Ishikawa (cell line): ENCODE measurements at regions not wholly inside any gene's neighbourhood (a gene's known extent, or its start where the extent isn't known, plus 50 kb on each side); places are given as distances from the start of the nearest gene placed in this dataset.

Experiments
- CEBPB ChIP-seq: IDR thresholded peaks from 2 replicates; pipeline ENCODE4 v1.6.1; 2012
- CREB1 ChIP-seq: IDR thresholded peaks from 2 replicates; pipeline ENCODE4 v1.6.1; 2012; ENCODE audit warnings: low read depth
- EGR1 ChIP-seq: IDR thresholded peaks from 2 replicates; pipeline ENCODE4 v1.6.1; 2012
- EP300 ChIP-seq: IDR thresholded peaks from 2 replicates; pipeline ENCODE4 v1.6.1; 2012; ENCODE audit warnings: borderline replicate concordance
- FOXM1 ChIP-seq: IDR thresholded peaks from 2 replicates; pipeline ENCODE4 v1.6.1; 2012; ENCODE audit warnings: low read depth, borderline replicate concordance
- MAX ChIP-seq: IDR thresholded peaks from 2 replicates; pipeline ENCODE4 v1.6.1; 2012
- NFIC ChIP-seq: IDR thresholded peaks from 2 replicates; pipeline ENCODE4 v1.6.1; 2012
- RAD21 ChIP-seq: IDR thresholded peaks from 2 replicates; pipeline ENCODE4 v1.6.1; 2012; ENCODE audit warnings: low read depth
- TAF1 ChIP-seq: IDR thresholded peaks from 2 replicates; pipeline ENCODE4 v1.6.1; 2012; ENCODE audit warnings: low read depth, mild to moderate bottlenecking
- TCF12 ChIP-seq: IDR thresholded peaks from 2 replicates; pipeline ENCODE4 v1.6.1; 2012; ENCODE audit warnings: low read depth
- TEAD4 ChIP-seq: IDR thresholded peaks from 2 replicates; pipeline ENCODE4 v1.6.1; 2012
- USF1 ChIP-seq: IDR thresholded peaks from 2 replicates; pipeline ENCODE4 v1.6.1; 2012
- YY1 ChIP-seq: IDR thresholded peaks from 2 replicates; pipeline ENCODE4 v1.6.1; 2012; ENCODE audit warnings: low read depth
- ZBTB7A ChIP-seq: IDR thresholded peaks from 2 replicates; pipeline ENCODE4 v1.6.1; 2012; ENCODE audit warnings: low read depth
- TF ChIP-seq, protein P1 (sequence below): IDR thresholded peaks from 2 replicates; pipeline ENCODE4 v1.6.1; 2012; ENCODE audit warnings: low read depth, mild to moderate bottlenecking

- TF ChIP-seq NFIC (no peak), FOXM1 (no peak), USF1 (no peak), EGR1 (no peak), YY1 (no peak), TEAD4 (no peak), CREB1 (no peak), MAX (no peak), CEBPB (no peak), TAF1 (no peak), TCF12 (no peak), RAD21 (no peak), EP300 (no peak), ZBTB7A (no peak)
- TF ChIP-seq, protein P1, sequence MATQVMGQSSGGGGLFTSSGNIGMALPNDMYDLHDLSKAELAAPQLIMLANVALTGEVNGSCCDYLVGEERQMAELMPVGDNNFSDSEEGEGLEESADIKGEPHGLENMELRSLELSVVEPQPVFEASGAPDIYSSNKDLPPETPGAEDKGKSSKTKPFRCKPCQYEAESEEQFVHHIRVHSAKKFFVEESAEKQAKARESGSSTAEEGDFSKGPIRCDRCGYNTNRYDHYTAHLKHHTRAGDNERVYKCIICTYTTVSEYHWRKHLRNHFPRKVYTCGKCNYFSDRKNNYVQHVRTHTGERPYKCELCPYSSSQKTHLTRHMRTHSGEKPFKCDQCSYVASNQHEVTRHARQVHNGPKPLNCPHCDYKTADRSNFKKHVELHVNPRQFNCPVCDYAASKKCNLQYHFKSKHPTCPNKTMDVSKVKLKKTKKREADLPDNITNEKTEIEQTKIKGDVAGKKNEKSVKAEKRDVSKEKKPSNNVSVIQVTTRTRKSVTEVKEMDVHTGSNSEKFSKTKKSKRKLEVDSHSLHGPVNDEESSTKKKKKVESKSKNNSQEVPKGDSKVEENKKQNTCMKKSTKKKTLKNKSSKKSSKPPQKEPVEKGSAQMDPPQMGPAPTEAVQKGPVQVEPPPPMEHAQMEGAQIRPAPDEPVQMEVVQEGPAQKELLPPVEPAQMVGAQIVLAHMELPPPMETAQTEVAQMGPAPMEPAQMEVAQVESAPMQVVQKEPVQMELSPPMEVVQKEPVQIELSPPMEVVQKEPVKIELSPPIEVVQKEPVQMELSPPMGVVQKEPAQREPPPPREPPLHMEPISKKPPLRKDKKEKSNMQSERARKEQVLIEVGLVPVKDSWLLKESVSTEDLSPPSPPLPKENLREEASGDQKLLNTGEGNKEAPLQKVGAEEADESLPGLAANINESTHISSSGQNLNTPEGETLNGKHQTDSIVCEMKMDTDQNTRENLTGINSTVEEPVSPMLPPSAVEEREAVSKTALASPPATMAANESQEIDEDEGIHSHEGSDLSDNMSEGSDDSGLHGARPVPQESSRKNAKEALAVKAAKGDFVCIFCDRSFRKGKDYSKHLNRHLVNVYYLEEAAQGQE, result no peak
Measured at GRCh38 chr3:81320862-81321261, 440.6 kb downstream of the GBE1 start.

DNA sequence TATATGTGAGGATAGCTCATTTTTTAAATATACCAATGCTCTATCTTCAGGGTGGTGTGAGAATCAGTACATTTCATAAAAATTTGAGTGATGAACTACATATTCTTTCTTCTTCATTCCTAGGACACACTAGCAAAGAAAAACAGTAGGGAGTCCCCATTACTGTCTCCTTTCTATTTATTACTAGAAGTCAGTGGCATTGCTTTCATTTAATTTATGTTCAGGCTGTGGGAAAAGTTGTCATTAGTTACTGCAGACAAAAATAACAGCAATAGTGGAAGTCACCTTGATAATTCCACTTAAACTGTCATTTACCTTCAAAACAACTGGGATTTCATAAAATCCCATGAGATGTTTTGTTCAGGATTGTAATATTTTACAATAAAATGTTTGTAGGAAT, 446.4 kb downstream of the GBE1 start:
- TF ChIP-seq FOXM1, result no peak
- TF ChIP-seq CEBPB, result no peak
- TF ChIP-seq CREB1, result no peak
- no peak for TF ChIP-seq TCF12
- TF ChIP-seq, protein P1, result no peak
- TF ChIP-seq RAD21, result no peak
- no peak for TF ChIP-seq EGR1
- TF ChIP-seq USF1, result no peak
- no peak for TF ChIP-seq TEAD4
- TF ChIP-seq EP300, result no peak
- TF ChIP-seq YY1, result no peak
- TF ChIP-seq NFIC, result no peak
- TF ChIP-seq ZBTB7A, result no peak
- TF ChIP-seq TAF1, result no peak
- no peak for TF ChIP-seq MAX

- TF ChIP-seq TAF1 (no peak), MAX (no peak), ZBTB7A (no peak), TEAD4 (no peak), EGR1 (no peak), NFIC (no peak), EP300 (no peak), USF1 (no peak), RAD21 (no peak), FOXM1 (no peak), TCF12 (no peak), CEBPB (no peak), CREB1 (no peak), YY1 (no peak)
- TF ChIP-seq, protein P1, result no peak
Measured at GRCh38 chr3:81311321-81311720, 450.1 kb downstream of the GBE1 start.

DNA sequence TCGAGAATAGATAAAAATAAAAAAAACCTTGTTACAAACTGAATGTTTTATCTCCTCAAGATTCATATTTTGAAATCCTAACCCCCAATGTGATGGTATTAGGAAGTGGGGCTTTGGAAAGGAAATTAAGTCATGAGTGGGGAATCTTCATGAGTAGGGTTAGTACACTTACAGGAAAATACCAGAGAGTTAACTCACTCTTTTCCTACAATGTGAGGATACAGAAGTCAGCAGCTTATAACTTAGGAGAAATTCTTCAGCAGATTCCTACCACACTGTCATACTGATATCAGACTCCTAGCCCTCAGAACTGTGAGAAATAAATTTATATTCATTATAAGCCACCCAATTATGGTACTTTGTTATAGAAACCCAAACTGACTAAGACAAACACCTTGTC, 453.1 kb downstream of the GBE1 start:
- TF ChIP-seq NFIC (no peak), FOXM1 (no peak), CREB1 (no peak), TCF12 (no peak), ZBTB7A (no peak), CEBPB (no peak)
